HG03280 (cell line): ENCODE measurements at regions not wholly inside any gene's neighbourhood (a gene's known extent, or its start where the extent isn't known, plus 50 kb on each side); places are given as distances from the start of the nearest gene placed in this dataset.

Experiments used
- ATAC-seq: cut with Tn5 transposase; IDR thresholded peaks from one replicate; pipeline ENCODE4 v1.9.1; 2021; ENCODE audit warnings: mild to moderate bottlenecking, moderate library complexity; ENCODE audit not compliant: unreplicated experiment

- no peak for ATAC-seq
Measured at GRCh38 chr3:25073423-25073822, 354.6 kb upstream of the RARB start.

- ATAC-seq: no peak
Measured at GRCh38 chr3:25074149-25074548, 353.9 kb upstream of the RARB start.

GRCh38 chr3:25080461-25080860 is 347.6 kb upstream of the RARB start:
- ATAC-seq: no peak

- no peak for ATAC-seq
Measured at GRCh38 chr3:25084016-25084415, 344.0 kb upstream of the RARB start.

GRCh38 chr3:25086721-25087120 is 341.3 kb upstream of the RARB start:
- ATAC-seq: no peak

- ATAC-seq: no peak
Measured at GRCh38 chr3:25088284-25088683, 339.8 kb upstream of the RARB start.

GRCh38 chr3:25090698-25091453 is 337.2 kb upstream of the RARB start:
- no peak for ATAC-seq

- ATAC-seq: no peak
Measured at GRCh38 chr3:25091934-25092333, 336.1 kb upstream of the RARB start.

- no peak for ATAC-seq
Measured at GRCh38 chr3:25094932-25095685, 333.0 kb upstream of the RARB start.

- no peak for ATAC-seq
Measured at GRCh38 chr3:25096536-25096935, 331.5 kb upstream of the RARB start.

GRCh38 chr3:25097023-25097422 is 331.0 kb upstream of the RARB start:
- ATAC-seq: no peak

GRCh38 chr3:25099666-25100065 is 328.4 kb upstream of the RARB start:
- no peak for ATAC-seq

GRCh38 chr3:25103391-25103790 is 324.7 kb upstream of the RARB start:
- ATAC-seq: no peak

GRCh38 chr3:25107918-25108617 is 320.0 kb upstream of the RARB start:
- ATAC-seq: no peak

- ATAC-seq: no peak
Measured at GRCh38 chr3:25110642-25111041, 317.4 kb upstream of the RARB start.

GRCh38 chr3:25113891-25114290 is 314.2 kb upstream of the RARB start:
- no peak for ATAC-seq

- no peak for ATAC-seq
Measured at GRCh38 chr3:25114532-25114931, 313.5 kb upstream of the RARB start.

- no peak for ATAC-seq
Measured at GRCh38 chr3:25117005-25117593, 311.0 kb upstream of the RARB start.

- ATAC-seq: no peak
Measured at GRCh38 chr3:25119682-25120081, 308.4 kb upstream of the RARB start.

GRCh38 chr3:25120665-25121064 is 307.4 kb upstream of the RARB start:
- no peak for ATAC-seq

- no peak for ATAC-seq
Measured at GRCh38 chr3:25125201-25125600, 302.9 kb upstream of the RARB start.
